ENCODE measurements at regions not wholly inside any gene's neighbourhood (a gene's known extent, or its start where the extent isn't known, plus 50 kb on each side); places are given as distances from the start of the nearest gene placed in this dataset.
"Not testable (repeated sequence)": the region's sequence is repeated elsewhere in the genome, so short reads cannot be mapped to it uniquely, and the experiment has no call there.

DNA sequence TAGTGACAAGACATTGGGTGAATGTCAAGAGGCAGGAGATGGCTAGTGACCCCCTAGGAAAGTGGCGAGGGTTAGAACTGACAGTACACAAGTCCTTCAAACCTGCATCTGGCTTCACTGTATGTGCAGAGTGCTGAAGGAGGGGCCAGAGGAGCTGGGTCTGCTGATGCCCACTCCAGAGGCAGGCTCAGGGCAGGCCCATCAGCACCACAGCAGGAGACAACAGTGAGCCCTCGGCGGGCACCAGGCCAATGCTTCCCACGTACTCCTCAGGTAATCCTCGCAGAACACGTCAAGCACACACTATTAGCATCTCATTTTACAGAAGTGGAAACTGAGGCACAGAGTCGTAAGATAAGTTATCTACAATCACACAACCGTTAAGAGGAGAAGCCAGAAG, 76.1 kb upstream of the SH3PXD2B start:
- peaks cover 3% of the 10 kb centered on the region for H3K9me3 Mint-ChIP-seq
- peaks cover 5% of the 10 kb centered on the region for H3K4me1 Mint-ChIP-seq
- H3K36me3 Mint-ChIP-seq: no peaks in the 10 kb centered on the region
- H3K27ac Mint-ChIP-seq: no peak overlapping the region
- H3K27me3 Mint-ChIP-seq: peaks cover 34% of the 10 kb centered on the region
- ATAC-seq: no peak
- no peak overlapping the region for H3K4me3 Mint-ChIP-seq

DNA sequence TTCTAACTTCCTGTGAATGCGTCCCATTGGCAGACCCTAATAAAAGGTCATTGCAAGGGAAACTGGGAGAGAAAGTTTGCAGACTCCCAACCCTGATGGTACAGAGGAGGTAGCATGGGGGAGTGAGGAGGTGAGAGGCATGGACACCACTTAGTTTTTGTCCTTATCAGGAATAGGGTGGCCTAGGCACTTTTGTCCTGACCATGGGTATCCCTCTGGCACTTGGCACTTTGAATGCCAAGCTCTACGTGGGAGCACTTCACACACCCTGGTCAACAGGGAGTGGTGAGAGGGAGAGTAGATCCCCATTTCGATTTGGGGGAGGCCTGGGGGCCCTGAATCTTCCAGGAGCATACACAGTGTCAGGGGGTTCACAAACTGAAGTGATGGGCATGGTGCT, 75.6 kb upstream of the SH3PXD2B start:
- Mint-ChIP-seq H3K9me3 (peaks cover 3% of the 10 kb centered on the region), H3K27me3 (peaks cover 34% of the 10 kb centered on the region), H3K4me3 (no peak overlapping the region), H3K4me1 (peaks cover 5% of the 10 kb centered on the region), H3K36me3 (no peaks in the 10 kb centered on the region), H3K27ac (no peak overlapping the region)
- no peak for ATAC-seq

DNA sequence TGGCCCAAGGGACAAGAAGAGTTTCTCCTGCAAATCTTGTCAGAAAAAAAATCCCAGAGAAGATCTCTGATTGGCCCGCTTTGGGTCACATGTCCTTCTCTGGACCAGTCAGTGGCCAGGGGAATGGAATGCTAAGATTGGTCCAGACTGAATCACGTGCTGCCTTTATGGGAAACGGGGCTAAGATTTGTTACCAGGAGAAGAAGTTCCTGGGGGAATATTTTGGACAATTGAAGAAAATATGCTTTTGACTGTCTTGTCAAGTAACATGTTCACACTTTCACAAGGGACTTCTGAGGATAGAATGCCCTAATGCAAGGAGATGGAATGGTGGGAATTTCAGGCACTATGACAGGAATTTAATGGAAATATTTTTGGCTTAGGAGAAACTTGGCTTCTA, 74.1 kb upstream of the SH3PXD2B start:
- peaks cover 33% of the 10 kb centered on the region for H3K27me3 Mint-ChIP-seq
- H3K27ac Mint-ChIP-seq: no peak overlapping the region
- H3K4me1 Mint-ChIP-seq: peaks cover 5% of the 10 kb centered on the region
- no peak overlapping the region for H3K4me3 Mint-ChIP-seq
- no peak for ATAC-seq
- H3K36me3 Mint-ChIP-seq: no peaks in the 10 kb centered on the region
- peaks cover 3% of the 10 kb centered on the region for H3K9me3 Mint-ChIP-seq

DNA sequence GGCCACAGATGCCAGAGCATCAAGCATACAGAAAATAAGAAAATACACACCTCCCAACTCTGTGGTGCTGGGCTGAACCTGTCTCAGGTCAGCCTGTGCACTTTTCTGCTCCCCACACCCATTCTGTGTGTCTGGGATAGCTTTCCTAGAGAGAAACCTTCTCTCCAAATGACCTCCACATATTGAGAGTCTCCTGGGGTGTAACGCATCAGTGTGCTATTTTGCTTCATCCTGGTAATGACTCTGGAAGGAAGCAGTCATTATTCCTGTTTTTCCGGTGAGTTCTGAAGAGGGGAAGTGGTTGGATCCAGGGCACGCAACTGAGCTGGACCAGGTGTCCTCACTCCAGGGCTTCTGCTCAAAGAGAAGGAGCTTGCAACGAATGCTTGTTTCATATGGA, 73.2 kb upstream of the SH3PXD2B start:
- ATAC-seq: no peak
- Mint-ChIP-seq H3K4me3 (no peak overlapping the region), H3K4me1 (peaks cover 5% of the 10 kb centered on the region), H3K9me3 (peaks cover 7% of the 10 kb centered on the region), H3K27ac (no peak overlapping the region), H3K36me3 (no peaks in the 10 kb centered on the region), H3K27me3 (peaks cover 24% of the 10 kb centered on the region)

DNA sequence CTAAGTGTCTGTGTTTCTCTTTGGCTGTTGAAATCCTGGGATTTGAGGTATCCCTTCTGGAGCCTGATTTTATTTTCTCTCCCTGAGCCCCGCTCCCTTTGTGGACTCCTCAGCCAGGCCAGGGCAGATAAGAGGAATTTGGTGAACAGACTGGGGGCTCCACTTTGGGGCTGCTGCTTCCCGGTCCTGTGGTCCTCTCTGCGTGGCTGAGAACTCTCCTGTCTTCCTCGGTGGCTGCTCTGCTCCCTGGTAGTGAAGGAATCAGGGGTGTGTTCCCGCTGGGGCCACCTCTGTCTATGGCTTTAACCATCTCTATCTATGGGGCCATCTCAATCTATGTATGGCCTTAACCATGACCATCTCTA, 71.7 kb upstream of the SH3PXD2B start:
- peaks cover 22% of the 10 kb centered on the region for H3K27me3 Mint-ChIP-seq
- peaks cover 3% of the 10 kb centered on the region for H3K4me1 Mint-ChIP-seq
- no peaks in the 10 kb centered on the region for H3K36me3 Mint-ChIP-seq
- no peak for ATAC-seq
- H3K9me3 Mint-ChIP-seq: peaks cover 13% of the 10 kb centered on the region
- no peak overlapping the region for H3K27ac Mint-ChIP-seq
- H3K4me3 Mint-ChIP-seq: no peak overlapping the region

DNA sequence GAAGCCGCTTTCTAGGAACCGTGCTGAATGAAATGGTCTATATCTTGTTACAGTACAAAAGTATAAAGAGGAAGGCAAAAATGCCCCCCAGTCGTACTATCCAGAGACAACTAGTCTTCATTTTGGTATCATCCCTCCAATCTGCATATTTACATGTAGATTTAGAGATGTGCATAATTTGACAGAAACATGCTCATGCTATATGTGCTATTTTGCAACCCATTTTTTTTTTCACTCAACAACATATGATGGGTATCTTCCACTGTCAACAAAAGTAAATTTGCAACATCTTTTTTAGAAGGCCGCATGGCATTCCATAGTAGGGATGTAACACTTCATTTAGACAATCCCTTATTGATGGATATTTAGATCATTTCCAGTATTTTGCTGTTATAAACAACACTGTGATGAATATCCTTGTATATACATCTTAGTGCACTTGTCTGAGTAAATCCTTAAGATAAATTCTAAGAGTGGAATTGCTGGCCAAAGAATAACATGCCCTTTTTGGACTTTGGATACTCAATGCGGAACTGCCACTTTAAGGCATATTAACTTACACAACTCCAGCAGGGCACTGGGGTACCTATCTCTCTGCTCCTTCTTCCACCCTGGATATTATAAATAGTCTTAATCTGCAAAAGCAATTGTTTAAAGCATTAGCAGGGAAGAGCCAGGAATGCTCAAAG, 71.1 kb upstream of the SH3PXD2B start:
- peaks cover 18% of the 10 kb centered on the region for H3K9me3 Mint-ChIP-seq
- H3K36me3 Mint-ChIP-seq: no peaks in the 10 kb centered on the region
- ATAC-seq: no peak
- H3K4me1 Mint-ChIP-seq: no peaks in the 10 kb centered on the region
- H3K4me3 Mint-ChIP-seq: no peak overlapping the region
- H3K27ac Mint-ChIP-seq: no peak overlapping the region
- peaks cover 22% of the 10 kb centered on the region for H3K27me3 Mint-ChIP-seq

DNA sequence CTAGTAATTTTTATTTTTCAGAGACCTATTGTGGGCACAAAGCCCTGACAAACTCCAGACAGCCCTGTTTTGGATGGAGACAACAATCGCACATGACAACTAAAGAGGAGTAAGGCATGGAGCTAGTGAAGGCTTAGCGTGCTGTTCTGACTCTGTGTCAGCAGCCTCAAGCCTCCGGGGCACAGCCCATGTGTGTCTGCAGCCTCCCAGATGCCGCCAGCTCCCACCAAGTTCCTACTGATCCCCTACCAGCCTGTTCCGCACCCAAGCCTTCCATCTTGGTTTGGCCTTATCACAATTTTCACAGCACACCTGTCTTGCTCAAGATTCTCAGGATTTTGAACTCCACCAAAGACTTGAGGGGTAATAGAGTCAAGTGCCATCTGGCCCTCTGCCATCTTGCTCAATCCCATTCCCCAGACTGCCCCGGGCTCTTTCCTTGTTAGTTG, 70.3 kb upstream of the SH3PXD2B start:
- no peaks in the 10 kb centered on the region for H3K4me1 Mint-ChIP-seq
- no peak overlapping the region for H3K4me3 Mint-ChIP-seq
- H3K27me3 Mint-ChIP-seq: peaks cover 20% of the 10 kb centered on the region
- H3K36me3 Mint-ChIP-seq: no peaks in the 10 kb centered on the region
- no peak overlapping the region for H3K27ac Mint-ChIP-seq
- no peak for ATAC-seq
- H3K9me3 Mint-ChIP-seq: peaks cover 24% of the 10 kb centered on the region

DNA sequence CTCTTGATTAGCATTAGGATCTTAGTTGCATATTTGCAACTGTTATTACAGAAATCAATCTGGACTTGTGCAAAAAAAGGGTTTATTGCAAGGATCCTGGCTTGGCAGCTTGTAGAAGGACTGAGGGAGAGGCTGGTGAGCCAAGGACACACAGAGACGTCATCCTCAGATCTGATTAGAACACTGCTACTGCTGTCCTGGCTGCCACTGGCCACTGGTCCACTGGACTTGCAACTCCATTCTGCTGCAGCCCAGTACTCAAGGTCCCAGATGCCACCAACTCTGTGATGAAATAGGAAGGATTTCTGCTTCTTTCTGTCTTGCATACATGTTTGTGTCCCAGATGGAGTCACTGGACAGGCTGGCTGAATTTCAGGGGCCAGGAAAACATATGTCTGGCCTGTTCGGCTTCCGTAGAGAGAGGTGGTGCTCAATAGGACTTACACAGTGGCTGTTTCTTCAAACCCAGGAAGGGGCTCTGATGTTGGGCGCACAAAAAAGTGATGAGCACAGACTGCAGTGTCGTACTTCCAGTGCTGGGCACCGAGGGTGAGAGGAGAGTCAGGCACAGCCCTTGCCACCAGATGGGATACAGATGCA, 68.9 kb upstream of the SH3PXD2B start:
- H3K9me3 Mint-ChIP-seq: peaks cover 25% of the 10 kb centered on the region
- peaks cover 13% of the 10 kb centered on the region for H3K27me3 Mint-ChIP-seq
- no peak overlapping the region for H3K27ac Mint-ChIP-seq
- no peak for ATAC-seq
- H3K36me3 Mint-ChIP-seq: no peaks in the 10 kb centered on the region
- H3K4me1 Mint-ChIP-seq: no peaks in the 10 kb centered on the region
- no peak overlapping the region for H3K4me3 Mint-ChIP-seq

DNA sequence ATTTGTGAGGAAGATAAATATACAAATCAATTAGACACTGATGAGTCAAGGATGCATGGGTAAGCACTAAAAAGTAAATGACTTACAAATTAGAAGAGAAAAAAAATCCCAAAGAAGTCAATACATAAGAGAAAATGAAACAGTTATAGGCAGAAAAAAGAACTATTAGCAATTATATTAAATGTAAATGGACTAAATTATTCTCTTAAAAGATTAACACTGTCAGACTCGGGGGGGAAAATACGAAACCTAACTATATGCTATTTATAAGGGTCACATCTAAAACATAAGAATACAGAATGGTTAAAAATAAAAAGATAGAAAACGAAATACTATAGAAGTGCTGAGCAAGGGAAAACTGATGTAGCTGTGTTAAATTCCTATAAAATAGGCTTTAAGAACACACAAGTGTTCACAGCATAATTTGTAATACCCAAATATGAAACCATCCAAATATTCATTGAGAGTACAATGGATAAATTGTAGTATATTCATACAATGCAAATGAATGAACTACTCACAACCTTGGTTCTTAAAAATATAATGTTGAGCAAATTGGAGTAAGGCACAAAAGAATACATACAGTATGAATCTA, 67.1 kb upstream of the SH3PXD2B start:
- no peak overlapping the region for H3K27ac Mint-ChIP-seq

DNA sequence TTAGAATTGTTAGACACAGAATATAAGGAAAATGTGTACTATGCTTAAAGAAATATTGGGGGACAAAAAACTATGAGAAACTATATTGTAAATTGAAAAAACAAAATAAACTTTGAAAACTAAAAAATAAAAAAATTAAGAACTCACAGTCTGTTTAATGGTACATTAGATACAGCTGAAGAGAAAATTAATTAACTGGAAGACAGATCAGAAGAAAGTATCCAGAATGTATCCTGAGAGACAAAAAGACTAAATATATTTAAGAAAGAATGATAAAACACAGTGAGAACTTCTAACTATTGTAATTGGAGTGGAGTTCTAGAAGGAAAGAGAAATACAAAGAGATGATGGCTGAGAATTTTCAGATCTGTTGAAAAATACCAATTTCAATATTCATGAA, 57.6 kb upstream of the SH3PXD2B start:
- H3K36me3 Mint-ChIP-seq: no peaks in the 10 kb centered on the region

More for the DNA sequence above, 67.1 kb upstream of the SH3PXD2B start:
- H3K4me3 Mint-ChIP-seq: no peak overlapping the region
- H3K9me3 Mint-ChIP-seq: peaks cover 25% of the 10 kb centered on the region
- H3K27me3 Mint-ChIP-seq: peaks cover 7% of the 10 kb centered on the region
- ATAC-seq: no peak
- no peaks in the 10 kb centered on the region for H3K36me3 Mint-ChIP-seq
- H3K4me1 Mint-ChIP-seq: no peaks in the 10 kb centered on the region

DNA sequence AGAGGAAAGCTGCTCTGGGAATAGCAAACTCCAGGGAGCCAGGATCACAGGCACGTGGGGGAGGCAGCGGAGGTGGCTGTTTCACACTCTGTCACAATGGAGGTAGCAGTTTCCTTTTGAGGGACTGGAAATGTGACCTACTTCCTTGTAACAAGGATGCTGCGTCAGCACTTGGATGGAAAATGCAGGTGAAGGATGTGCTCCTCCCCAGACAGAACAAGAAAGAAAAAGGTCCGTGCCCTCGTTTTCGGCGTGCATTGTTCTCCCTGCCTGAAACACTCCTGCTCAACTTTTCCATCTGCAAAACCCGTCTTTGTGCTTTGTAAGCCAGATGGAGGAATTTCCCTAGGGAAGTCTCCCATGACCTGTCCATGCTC, 55.1 kb upstream of the SH3PXD2B start:
- no peaks in the 10 kb centered on the region for H3K36me3 Mint-ChIP-seq
- no peak overlapping the region for H3K27ac Mint-ChIP-seq
- ATAC-seq: no peak
- peaks cover 17% of the 10 kb centered on the region for H3K9me3 Mint-ChIP-seq
- peaks cover 65% of the 10 kb centered on the region for H3K27me3 Mint-ChIP-seq
- H3K4me3 Mint-ChIP-seq: no peak overlapping the region
- H3K4me1 Mint-ChIP-seq: no peaks in the 10 kb centered on the region

More for the DNA sequence above, 57.6 kb upstream of the SH3PXD2B start:
- H3K9me3 Mint-ChIP-seq: peaks cover 23% of the 10 kb centered on the region
- peaks cover 59% of the 10 kb centered on the region for H3K27me3 Mint-ChIP-seq
- no peaks in the 10 kb centered on the region for H3K4me1 Mint-ChIP-seq
- no peak for ATAC-seq
- H3K4me3 Mint-ChIP-seq: no peak overlapping the region
- no peak overlapping the region for H3K27ac Mint-ChIP-seq

DNA sequence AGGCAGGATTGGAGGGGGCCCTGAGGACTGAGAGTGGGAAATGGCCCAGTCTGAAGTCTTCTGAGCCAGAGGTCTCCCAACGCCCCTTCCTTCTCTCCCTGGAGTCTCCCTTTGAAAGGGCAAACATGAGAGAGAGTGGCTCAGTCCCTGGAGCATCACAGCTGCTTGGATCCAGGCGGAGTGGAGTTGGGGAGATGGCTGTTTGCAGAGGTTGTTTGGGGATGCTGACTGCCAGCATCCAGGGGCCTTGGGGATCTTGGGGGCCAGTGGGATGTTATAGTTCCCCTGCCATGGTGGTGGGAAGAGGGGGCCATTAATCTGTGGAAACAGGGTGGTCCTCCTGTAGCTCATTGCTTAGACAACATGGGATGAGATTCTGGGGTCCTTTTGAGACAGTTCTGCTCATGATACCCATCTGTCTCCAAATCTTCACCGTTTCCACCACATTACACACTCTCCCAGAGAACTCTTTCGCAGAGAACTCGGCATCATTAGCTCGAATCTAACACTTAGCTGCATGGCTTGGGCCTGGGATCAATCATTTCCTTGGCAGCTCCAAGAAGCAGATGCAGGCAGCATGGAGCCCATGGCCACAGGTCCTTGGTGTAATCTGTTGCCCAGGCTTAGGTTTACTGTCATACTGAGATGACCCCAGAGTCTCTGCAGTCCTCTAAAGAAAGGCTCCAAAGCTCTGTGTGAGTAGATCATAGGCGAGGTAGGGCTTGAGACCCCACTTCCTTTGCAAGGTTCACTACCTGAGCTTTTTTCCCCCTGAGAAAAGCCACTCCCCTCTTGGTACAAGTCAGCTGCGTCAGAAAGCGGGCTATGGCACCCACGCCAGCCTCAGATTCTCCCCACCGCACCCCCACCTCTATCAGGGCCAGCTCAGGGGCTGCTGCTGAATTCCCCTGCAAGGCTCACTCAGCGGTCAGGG, 54.4 kb upstream of the SH3PXD2B start:
- H3K4me1 Mint-ChIP-seq: no peaks in the 10 kb centered on the region
- H3K36me3 Mint-ChIP-seq: no peaks in the 10 kb centered on the region
- H3K4me3 Mint-ChIP-seq: no peak overlapping the region
- no peak for ATAC-seq
- H3K27ac Mint-ChIP-seq: no peak overlapping the region
- peaks cover 58% of the 10 kb centered on the region for H3K27me3 Mint-ChIP-seq
- H3K9me3 Mint-ChIP-seq: peaks cover 17% of the 10 kb centered on the region

DNA sequence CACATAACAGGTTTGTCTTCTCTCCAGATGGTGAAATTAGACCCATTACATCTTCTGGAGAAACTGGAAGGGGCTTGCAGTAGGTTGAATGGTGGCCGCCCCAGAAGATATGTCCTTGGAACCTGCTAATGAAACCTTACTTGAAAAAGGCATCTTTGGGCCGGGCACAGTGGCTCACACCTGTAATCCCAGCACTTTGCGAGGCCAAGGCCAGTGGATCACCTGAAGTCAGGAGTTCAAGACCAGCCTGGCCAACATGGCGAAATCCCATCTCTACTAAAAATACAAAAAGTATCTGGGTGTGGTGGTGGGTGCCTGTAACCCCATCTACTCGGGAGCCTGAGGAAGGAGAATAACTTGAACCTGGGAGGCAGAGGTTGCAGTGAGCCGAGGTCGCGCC, 53.2 kb upstream of the SH3PXD2B start:
- not testable (repeated sequence) for H3K4me1 Mint-ChIP-seq, H3K4me3 Mint-ChIP-seq, ATAC-seq, H3K9me3 Mint-ChIP-seq, H3K27ac Mint-ChIP-seq, H3K36me3 Mint-ChIP-seq
- H3K27me3 Mint-ChIP-seq: peaks cover 46% of the 10 kb centered on the region

DNA sequence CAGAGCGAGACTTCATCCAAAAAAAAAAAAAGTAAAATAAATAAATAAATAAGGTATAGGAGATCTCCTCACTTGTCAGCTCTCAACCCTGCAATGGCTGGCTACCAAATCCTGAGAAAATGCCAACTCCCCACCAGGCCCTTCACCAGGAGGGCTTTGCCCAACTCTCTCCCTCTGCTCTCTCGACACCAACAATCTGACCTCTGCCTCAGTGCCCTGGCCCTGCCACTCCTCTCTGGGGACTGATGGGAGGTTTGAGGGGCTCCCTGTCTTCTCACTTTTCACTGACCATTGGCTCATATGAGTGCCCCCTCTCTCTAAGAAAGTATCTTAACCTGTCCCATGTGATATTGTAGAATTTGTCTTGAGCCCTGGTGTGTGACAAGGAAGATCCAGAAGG, 52.6 kb upstream of the SH3PXD2B start:
- H3K4me1 Mint-ChIP-seq: no peaks in the 10 kb centered on the region
- no peak overlapping the region for H3K4me3 Mint-ChIP-seq
- ATAC-seq: no peak
- H3K36me3 Mint-ChIP-seq: no peaks in the 10 kb centered on the region
- H3K27ac Mint-ChIP-seq: no peak overlapping the region
- peaks cover 4% of the 10 kb centered on the region for H3K9me3 Mint-ChIP-seq
- H3K27me3 Mint-ChIP-seq: peaks cover 40% of the 10 kb centered on the region

DNA sequence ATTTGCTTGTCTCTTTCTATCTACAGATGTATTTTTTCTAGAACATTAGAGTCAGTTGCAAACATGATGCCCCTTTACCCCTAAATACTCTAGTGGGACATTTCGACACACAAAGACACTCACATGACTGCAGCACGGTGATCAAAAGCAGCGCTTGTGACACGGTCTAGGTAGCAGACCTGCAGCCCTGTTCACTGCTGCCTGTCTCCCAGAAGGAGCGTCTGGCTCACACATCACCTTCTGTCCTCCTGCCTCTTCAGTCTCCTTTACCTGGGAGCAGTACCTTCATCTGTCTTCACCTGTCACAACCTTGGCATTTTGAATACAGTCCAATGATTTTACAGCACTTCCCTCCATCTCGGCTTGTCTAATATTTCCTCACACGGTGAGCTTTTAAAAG, 51.9 kb upstream of the SH3PXD2B start:
- no peaks in the 10 kb centered on the region for H3K36me3 Mint-ChIP-seq
- H3K4me3 Mint-ChIP-seq: no peak overlapping the region

More for the DNA sequence above, 51.9 kb upstream of the SH3PXD2B start:
- Mint-ChIP-seq H3K9me3 (peaks cover 4% of the 10 kb centered on the region), H3K4me1 (no peaks in the 10 kb centered on the region), H3K27ac (no peak overlapping the region), H3K27me3 (peaks cover 38% of the 10 kb centered on the region)
- ATAC-seq: no peak
